ENCODE measurements at regions not wholly inside any gene's neighbourhood (a gene's known extent, or its start where the extent isn't known, plus 50 kb on each side); places are given as distances from the start of the nearest gene placed in this dataset.

- no peak for DNase-seq
These were observed 809.2 kb downstream of the KCNT2 start for GRCh38 chr1:195799016-195799415.

GRCh38 chr1:195794225-195794624 lies 814.0 kb downstream of the KCNT2 start:
- DNase-seq, result no peak

DNA sequence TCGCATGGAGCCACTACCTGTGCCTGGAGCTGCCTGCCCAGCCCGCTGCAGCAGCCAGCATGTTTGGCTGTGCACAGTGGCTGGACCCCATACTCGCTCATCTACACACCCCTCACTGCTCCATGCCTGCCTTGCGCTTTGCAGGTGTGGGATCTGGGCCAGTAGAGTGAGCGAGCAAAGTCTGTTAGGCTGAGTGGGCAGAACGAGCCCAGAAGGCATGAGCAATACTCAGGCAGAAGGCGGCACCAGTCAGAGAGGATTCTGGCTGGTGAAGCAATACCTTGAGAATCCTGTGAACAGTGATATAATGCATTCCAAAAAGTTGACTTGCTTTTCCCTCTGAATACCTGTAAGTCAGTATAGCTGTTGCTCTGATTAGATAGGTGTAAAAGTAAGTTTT lies 816.4 kb downstream of the KCNT2 start:
- no peak for DNase-seq

- no peak for DNase-seq
These were observed 817.6 kb downstream of the KCNT2 start for GRCh38 chr1:195790514-195791168.

- DNase-seq, result no peak
These were observed 818.9 kb downstream of the KCNT2 start for GRCh38 chr1:195789321-195789720.

DNA sequence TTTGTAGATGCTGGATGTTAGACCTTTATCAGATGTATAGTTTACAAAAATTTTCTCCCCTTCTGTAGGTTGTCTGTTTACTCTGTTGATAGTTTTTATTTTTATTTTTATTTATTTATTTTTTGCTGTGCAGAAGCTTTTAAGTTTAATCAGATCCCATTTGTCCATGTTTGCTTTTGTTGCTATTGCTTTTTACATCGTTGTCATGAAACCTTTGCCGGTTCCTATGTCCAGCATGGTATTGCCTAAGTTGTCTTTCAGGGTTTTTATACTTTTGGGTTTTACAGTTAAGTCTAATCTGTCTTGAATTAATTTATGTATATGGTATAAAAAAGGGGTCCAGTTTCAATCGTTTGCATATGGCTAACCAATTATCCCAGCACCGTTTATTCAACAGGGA lies 819.5 kb downstream of the KCNT2 start:
- DNase-seq, result no peak

DNA sequence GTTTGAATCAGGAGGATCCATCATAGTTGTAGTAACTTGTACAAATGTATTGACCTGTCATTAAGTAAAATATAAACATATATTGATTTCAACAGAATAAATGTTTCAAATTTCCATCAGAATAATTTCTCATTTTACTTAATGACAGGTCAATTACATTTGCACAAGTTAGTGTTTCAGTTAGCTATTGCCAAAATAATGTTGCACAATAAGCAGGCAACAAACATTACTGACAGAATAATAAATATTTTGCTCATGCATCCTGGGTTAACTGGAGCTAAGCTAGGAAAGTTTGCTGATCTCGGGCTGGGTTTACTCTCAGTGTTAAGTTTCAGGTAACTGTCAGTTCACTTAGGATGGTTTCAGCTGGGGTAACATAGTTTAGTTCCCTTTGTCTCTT lies 822.4 kb downstream of the KCNT2 start:
- no peak for DNase-seq

GRCh38 chr1:195773931-195774330 lies 834.3 kb downstream of the KCNT2 start:
- no peak for DNase-seq

- no peak for DNase-seq
These were observed 838.8 kb downstream of the KCNT2 start for GRCh38 chr1:195769461-195769860.

GRCh38 chr1:195768936-195769335 lies 839.3 kb downstream of the KCNT2 start:
- no peak for DNase-seq

DNA sequence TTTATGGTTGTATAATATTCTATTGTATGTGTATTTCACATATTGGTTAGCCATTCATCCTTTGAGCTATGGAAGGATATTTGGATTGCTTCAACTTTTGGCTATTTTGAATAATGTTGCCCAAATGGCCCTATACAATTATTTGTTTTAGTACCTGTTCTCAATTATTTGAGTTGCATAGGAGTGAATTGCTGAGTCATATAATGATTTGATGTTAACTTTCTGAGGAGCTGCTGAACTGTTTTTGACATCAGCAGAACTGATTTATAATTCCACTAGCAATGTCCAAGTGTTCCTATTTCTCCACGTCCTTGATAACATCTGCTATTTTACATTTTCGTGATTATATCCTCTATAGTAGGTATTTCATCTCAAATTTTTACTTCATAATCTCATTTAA lies 839.9 kb downstream of the KCNT2 start:
- DNase-seq, result no peak

- DNase-seq, result no peak
These were observed 841.5 kb downstream of the KCNT2 start for GRCh38 chr1:195766709-195767108.

- DNase-seq, result no peak
These were observed 843.1 kb downstream of the KCNT2 start for GRCh38 chr1:195765099-195765498.

DNA sequence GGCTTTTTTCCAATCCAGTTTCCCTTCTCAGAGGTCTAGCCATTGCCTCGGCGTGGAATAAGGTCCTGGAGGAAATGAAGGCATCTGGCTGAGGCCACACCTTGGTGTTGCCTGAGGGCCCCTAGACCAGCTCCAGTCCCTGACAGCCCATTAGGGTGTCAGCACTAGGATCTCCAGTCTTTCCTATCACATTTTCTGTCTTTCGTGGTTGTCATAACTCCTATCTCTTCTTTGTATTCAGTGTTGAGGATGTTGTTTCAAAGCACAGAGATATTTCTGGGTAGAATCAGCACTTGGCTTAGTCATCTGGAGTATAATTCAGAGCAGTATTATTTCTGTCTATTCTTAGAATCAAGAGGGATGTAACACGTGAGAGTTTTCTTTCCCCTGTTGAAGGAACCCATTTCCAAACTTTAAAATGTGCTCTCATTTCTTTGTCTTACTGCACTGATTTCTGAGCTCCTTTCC lies 844.3 kb downstream of the KCNT2 start:
- DNase-seq, result no peak

DNA sequence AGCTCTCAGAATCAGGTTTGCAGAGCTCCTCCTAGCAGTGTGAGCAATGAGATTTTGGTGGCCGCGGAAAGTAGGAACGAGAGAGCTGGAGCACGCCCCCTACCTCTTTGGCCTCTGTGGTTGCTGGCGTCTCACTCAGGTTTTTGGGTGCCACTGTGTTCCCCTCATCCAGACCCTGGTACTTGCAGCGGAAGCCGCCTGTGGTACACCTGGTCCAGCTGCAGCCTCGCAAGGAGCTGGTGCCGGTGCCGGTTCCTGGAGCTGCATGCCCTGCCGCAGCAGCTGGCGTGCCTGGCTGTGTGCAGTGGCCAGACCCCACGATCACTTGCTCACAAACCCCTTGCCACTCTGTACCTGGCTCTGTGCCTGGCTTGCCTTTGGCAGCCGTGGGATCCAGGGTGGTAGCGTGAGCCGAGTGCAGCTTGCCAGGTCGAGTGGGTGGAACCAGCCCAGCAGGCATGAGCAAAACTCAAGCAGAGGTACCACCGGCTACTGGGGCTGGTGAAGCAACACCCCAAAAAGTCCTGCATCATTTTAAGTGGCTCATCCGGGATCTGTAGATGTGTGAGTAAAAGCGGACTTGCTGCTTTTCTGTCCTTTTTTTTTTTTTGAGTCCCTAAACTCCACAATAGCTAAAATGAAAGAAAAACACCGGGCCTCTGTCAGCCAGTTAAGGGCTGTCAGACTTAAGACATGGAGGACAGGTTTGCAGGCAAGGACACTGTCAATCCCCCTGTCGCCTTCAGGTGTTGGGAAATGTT lies 844.9 kb downstream of the KCNT2 start:
- DNase-seq, result no peak

DNA sequence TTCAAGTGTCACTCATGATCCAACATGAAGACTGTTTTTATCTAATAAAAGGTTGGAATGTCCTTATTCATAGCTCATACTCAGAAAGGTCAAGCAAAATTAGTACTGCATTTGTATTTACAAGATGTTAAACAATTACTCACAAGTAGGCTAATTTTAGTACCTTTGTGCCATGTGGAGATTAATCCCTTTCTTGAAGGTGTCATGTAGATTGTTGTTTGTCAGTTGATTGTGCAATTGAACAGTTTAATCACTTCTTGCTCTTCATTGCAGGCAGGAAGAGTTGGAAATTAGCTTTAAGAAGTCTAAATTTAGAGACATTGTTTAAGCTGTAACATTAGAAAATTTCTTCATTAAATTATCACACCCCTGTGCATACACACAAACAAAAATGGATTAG lies 847.1 kb downstream of the KCNT2 start:
- DNase-seq, result no peak

- no peak for DNase-seq
These were observed 852.1 kb downstream of the KCNT2 start for GRCh38 chr1:195756109-195756508.

DNA sequence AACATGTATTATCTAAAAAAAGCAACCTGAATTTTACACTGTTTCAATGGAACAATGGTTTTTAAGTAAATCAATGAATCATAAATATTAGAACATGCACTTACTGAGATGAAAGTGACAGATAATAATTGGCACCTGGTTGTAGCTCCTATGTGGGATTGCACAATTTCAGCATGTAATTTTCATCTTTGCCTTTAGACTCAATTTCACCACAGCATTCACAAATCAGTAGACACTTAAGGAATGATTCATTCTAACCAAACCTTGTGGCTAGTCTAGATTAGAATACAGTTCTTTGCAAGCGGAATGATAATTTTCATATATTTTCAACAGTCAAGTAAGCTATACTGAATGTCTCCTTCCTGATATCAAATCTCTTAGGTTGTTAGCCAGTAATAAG lies 853.4 kb downstream of the KCNT2 start:
- DNase-seq, result no peak

DNA sequence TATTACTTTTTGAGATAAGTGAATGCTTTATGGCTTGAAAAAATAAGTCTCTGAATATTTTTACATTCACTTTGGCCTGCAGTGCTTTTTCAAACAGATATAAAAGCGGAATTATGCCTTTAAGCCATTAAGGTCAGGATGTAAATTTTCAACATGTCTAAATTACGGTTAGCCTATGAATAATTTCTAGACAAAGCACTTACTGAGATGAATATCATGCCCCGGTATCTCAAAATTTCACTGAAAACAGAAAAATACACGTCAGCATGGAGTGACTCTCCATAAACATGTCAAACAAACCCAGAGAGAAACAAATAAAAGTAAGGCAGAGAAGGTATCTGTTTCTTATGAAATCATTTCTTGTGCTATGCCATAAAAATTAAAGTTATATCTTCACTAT lies 853.9 kb downstream of the KCNT2 start:
- DNase-seq, result no peak

DNA sequence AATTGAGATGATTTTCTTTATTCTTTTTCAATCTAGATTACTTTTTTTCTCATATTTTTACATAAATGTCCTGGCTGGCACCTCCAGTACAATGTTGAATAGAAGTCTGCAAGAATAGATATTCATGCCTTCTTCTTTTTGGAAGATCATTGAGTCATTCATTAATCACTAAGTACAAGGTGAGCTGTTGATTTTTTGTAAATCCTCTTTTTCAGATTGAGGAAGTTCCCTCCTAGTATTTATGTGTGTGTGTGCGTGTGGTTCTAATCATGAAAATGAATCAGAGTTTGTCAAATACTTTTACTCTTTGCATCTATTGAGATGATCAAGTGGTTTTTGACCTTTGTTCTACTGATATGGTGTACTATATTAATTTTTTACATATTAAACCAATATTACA lies 859.3 kb downstream of the KCNT2 start:
- no peak for DNase-seq

DNA sequence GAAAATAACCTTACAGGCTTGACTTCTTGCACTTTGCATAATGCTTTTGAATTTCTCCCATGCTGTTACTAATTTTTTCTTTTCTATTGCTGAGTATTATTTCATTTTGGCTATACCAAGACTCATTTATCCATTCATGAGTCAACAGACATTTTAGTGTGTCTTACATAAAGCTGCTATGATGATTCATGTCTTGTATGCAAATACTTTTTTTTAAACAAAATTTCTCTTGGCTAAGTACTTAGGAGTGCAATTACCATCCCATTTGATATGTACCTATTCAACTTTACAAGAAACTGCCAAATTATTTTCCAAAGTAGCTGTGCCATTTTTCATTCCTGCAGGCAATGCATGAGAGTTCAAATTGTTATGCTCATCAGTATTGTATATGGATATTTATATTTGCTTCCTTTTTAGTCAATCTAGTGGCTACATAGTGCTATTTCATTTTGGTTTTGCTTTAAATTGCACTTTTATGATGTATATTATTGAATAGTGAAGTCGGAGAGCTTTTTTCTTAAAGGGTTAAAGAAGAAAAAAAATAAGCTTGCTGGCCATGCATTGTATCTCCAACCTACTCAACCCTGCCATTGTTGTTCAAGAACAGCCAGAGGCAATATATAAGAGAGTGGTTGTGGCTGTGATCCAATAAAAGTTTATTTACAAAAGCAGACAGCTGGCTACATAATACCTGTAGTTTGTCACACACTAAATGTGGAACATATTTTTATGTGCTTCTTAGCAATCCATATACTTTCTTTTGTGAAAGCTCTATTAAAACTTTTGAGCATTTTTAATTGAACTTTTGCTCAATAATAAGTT lies 862.8 kb downstream of the KCNT2 start:
- DNase-seq, result no peak

- DNase-seq, result no peak
These were observed 864.0 kb downstream of the KCNT2 start for GRCh38 chr1:195744256-195744655.

- DNase-seq, result no peak
These were observed 867.4 kb downstream of the KCNT2 start for GRCh38 chr1:195740862-195741261.
